Stimulated activated CD4-positive, alpha-beta T cell treated with anti-CD3 and anti-CD28 coated beads, Interleukin-12 subunit alpha, Interleukin-12 subunit beta, amount 100 ng/mL, for 48 hours (primary cell): ENCODE measurements at regions not wholly inside any gene's neighbourhood (a gene's known extent, or its start where the extent isn't known, plus 50 kb on each side); places are given as distances from the start of the nearest gene placed in this dataset.

ENCODE experiments used
- DNase-seq, 3 donors: peaks; one replicate each; pipeline ENCODE4 v3.0.0-alpha.2; 2020; ENCODE audit warnings: low read depth in 2 of 3, low spot score in 1 of 3

DNA sequence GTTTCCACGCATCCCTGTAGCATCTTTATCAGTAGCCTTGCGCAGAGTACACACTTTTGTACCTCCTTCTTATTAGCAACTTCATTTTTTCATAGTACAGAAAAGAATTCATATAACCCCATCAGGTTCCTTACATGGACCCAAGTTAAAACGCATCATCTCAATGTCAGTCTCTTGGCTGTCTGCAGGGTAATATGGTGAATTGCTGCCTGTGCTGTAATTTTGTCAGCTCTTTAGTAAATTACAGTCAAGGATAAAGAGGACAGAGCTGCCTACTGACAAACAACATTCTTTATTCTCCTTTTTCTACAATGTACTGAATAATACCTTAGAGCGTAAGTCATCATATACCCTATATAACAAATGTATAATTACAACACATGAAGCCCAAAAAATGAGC lies 222.5 kb downstream of the MRPL39 start:
- no peak for DNase-seq

GRCh38 chr21:25383545-25383944 lies 223.7 kb downstream of the MRPL39 start:
- no peak for DNase-seq

GRCh38 chr21:25381936-25382452 lies 225.3 kb downstream of the MRPL39 start:
- no peak for DNase-seq

GRCh38 chr21:25375675-25376074 lies 231.6 kb downstream of the MRPL39 start:
- DNase-seq: no peak

DNA sequence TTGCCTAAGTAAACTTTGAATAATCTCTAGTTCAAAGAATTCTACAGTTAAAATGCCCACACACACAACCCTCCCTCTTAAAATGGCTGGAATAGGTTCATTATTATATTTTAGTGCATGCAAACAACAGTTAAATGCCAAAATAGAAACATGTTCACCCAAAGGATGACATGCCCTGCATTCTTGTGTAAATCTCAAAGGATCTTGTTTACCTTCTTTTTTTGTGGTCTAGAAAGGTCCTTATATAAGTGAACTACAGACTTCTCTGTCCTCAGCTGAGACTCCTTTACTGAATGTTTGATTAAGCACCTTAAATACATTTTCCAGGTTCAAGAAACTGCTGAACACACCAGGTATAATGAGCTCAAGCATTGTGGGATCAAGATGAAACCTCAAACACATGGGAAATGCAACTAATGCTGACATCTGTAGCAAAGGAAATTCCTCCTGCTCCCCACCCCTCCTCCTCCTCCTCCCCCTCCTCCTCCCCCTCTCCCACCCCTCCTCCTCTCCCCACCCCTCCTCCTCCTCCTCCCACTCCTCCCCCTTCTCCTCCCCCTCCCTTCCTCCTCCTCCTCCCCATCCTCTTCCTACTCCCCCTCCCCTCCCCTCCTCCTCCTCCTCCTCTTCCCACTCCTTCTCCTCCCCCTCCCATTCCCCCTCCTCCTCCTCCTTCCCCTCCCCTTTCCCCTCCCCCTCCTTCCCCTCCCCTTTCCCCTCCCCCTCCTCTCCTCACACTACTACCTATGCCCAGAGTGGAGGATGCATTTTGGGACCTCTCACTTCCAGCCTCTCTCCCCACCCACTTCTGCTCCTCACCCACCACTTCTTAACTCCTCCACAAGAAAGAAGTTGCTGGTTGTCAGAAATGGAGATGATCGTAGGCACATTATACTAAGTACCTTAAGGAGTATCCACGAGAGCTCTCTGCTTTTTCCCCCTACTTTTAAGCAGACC lies 233.9 kb downstream of the MRPL39 start:
- no peak for DNase-seq

- no peak for DNase-seq
Observed at GRCh38 chr21:25371841-25372425, 235.3 kb downstream of the MRPL39 start.

- peak in 2 of 3 donors; percentile 12 to 20 for DNase-seq
Observed at GRCh38 chr21:25370311-25370744, 237.0 kb downstream of the MRPL39 start.

DNA sequence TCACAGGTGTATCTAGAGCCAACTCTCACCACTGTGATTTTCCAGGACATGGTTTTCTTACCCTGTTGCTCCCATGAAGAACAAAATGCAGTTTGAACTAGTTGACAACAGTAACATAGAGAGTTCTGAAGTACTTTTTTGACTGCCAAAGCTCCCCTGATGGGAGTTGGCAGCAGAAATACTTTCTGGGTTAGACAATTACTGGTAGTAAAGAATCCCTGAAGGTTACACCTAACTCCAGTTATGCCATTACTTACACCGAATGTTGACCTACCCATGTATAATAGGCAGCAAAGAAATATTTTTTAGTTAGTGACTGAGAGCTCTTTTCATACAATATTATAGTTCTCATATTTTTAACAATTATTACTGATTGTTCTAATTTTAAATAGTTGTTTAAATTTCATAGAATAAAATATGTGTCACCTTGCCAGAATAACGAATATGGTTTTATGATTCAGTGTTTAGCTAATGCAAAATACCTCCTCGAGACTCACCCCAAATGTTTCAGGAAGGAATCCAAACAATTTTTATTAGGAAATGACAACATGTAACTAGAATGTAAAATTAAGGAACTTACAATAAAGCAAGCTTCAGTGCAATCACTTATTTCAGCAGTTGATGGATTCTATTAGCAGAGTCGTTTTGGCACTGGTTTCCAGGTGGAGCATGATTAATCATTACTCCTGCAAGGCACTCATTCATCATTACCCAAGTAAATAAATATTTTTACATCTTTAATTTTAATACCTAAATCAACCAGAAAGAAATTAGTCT lies 237.6 kb downstream of the MRPL39 start:
- no peak for DNase-seq

GRCh38 chr21:25368531-25368930 lies 238.8 kb downstream of the MRPL39 start:
- DNase-seq: no peak

DNA sequence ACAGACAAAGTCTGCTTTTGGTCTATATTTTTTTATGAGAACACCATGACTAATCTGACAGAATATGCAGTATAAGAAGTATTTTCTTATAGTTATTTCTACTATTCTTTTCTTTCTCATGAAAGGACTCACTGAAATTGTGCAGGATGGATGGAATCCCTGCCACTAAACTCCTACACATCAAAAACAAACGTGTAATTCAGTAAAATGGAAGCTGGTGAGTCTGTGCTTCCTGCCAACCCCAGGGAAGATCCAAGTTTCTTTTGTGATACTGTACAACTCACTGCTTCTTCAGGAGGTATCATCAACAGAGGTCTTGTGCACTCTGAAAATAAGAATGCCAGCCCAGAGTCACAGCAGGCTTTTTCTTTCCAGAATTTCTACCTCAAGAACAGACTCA lies 241.2 kb downstream of the MRPL39 start:
- DNase-seq: no peak

DNA sequence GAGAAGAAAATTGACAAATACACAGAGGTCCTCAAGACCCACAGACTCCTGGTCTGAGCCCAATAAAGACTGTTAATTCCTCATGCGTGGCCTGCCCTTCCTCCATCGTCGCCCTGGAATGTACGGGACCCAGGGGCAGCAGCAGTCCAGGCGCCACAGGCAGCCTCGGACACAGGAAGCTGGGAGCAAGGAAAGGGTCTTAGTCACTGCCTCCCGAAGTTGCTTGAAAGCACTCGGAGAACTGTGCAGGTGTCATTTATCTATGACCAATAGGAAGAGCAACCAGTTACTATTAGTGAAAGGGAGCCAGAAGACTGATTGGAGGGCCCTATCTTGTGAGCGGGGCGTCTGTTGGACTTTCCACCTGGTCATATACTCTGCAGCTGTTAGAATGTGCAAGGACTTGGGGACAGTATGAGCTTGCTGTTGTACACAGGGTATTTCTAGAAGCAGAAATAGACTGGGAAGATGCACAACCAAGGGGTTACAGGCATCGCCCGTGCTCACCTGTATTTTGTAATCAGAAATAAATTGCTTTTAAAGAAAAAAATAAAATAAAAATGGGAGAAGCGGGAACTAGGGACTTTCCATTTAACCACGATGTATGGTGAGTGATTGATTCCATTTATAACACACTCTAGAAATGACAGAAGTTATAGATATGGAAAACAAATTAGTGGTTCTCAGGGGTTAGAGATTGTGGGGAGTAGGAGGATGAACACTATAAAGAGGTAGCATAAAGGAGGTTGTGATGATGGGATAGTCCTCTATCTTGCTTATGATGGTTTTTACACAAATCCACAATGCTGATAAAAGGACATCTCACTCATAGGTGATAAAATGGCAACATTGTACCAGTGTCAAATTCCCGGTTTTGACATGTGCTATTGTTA lies 244.7 kb downstream of the MRPL39 start:
- DNase-seq: no peak

DNA sequence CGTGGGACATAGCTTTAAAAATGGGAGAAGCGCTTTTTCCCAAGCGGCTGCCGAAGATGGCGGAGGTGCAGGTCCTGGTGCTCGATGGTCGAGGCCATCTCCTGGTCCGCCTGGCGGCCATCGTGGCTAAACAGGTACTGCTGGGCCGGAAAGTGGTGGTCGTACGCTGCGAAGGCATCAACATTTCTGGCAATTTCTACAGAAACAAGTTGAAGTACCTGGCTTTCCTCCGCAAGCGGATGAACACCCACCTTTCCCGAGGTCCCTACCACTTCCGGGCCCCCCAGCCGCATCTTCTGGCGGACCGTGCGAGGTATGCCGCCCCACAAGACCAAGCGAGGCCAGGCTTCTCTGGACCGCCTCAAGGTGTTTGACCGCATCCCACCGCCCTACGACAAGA lies 245.5 kb downstream of the MRPL39 start:
- DNase-seq: no peak

- no peak for DNase-seq
Observed at GRCh38 chr21:25361097-25361496, 246.2 kb downstream of the MRPL39 start.

DNA sequence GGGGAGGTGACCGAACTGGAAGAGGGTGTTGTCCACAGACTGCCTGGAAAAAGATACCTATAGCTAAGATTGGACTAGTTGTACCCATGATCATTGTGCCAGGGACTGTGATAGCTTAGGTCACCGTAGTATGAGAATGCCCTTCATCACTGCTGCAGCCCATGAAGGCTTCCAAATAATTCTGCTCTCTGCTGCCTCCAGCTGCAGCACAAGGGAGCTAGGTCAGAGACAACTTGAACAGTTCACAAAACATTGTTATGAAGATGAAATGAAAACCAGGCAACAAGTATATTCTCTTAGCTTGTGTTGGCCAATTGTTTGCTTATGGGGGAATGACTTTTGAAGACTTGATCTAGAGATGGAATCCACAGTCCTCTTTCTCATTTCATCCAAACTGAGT lies 246.7 kb downstream of the MRPL39 start:
- no peak for DNase-seq

DNA sequence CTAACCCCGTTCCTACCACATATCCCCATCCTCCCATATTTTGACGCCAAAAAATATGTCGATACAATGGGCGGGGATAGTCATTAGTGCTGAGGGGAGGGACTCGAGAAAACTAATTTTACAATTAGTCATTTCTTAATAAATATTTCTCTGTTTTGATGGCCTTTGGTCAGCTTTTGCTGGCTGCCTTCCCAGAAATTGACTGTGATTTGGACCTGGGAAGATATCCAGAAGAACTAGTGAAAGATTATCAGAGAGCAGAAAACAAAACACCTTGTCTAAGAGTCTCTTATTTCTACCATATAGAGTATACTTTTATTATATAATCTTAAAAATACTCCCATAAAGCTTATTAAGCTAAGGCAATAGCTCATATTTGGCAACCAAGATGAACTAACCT lies 247.6 kb downstream of the MRPL39 start:
- DNase-seq: no peak

DNA sequence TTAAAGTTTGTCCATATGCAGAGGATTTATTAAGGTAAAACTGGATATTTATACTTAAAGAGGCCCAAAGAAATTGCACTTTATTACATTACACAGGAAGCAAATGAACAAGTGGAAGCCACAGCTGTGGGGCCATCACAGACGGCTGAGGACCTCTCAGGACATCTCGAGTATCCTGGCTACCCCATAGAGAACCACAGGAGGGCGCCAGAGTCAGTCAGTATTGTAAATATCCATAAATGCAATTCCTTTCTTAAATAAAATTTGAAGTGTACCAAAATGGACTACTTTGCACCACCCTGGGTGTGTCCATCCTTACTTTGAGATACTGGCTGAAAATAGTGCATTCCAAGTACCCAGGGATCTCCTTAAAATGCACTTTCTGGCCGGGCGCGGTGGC lies 257.2 kb downstream of the MRPL39 start:
- DNase-seq: peak; percentile 24 to 33 (median 28)

DNA sequence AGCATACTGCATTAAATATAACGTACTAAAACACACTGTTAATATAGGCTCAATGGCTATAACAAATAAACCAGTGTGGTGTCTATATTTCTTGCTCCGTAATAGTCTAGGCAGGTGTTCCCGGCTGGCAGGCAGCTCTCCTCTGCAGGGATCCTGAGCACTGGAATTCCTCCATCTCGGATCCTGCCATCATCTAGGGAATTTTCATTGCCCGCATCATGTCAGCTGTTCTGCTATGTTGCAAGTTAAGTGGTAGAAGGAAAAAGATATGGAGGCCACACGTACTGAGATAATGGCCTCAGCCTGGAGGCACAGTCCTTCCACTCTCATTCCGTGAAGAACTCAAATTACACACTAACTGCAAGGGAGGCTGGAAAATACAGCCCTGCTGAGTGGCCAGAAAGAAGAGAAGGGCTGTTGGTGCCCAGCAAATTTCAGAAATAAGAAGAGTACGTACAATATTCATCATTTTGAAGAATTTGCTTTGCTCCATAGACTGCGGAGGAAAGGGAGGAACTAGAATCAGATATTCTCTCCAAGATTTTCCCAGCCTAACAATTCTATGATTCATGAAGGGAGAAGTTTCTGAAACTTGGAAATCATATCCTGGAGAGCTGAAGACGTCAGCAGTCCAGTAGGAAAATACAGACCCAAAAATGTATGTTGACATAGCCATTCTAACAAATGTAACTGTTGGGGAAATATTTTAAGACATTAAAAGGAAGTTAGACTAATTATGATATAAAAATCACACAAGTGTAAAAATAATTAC lies 263.3 kb downstream of the MRPL39 start:
- no peak for DNase-seq

- no peak for DNase-seq
Observed at GRCh38 chr21:25342816-25343215, 264.5 kb downstream of the MRPL39 start.

DNA sequence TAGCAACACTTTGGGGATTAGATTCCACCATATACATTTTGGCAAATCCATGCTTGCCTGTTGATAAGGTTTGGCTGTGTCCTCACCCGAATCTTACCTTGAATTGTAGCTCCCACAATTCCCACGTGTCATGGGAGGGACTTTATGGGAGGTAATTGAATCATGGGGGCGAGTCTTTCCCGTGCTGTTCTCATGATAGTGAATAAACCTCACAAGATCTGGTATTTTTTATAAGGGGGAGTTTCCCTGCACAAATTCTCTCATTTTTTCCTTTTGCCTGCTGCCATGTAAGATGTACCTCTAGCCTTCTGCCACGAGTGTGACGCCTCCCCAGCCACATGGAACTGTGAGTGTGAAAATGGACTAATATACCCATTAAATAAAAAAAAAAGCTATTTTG lies 265.3 kb downstream of the MRPL39 start:
- DNase-seq: no peak

DNA sequence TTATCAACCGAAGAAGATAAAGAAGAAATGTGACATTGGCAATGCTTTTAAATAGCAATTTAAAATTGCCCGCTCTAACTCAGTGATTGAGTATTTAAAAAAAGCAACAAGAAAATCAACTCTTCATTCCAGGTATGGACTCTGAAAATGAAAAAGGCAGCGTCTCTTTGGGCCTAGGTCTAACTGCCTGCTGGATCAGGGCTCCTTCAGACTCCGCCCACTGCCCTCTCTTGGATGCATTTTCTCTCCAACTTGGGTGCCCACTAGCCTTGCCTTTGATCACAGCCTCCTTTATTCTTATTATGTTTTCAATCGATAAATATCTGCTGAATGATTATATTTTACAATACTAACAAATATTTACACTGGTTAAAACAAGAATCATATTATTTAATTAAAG lies 268.9 kb downstream of the MRPL39 start:
- no peak for DNase-seq
